KG1 (cell line): ENCODE measurements at regions not wholly inside any gene's neighbourhood (a gene's known extent, or its start where the extent isn't known, plus 50 kb on each side); places are given as distances from the start of the nearest gene placed in this dataset.
"Not testable (repeated sequence)": the region's sequence is repeated elsewhere in the genome, so short reads cannot be mapped to it uniquely, and the experiment has no call there.

Experiments used
- DNase-seq: peaks from one replicate; lab custom pipeline; 2025; lab: John Stamatoyannopoulos, UW

- DNase-seq = not testable (repeated sequence)
These were observed 252.0 kb downstream of the GOLGA6L6 start for GRCh38 chr15:20289538-20290103.

GRCh38 chr15:20288800-20289537 lies 252.6 kb downstream of the GOLGA6L6 start:
- not testable (repeated sequence) for DNase-seq

- not testable (repeated sequence) for DNase-seq
These were observed 255.0 kb downstream of the GOLGA6L6 start for GRCh38 chr15:20286559-20286958.

DNA sequence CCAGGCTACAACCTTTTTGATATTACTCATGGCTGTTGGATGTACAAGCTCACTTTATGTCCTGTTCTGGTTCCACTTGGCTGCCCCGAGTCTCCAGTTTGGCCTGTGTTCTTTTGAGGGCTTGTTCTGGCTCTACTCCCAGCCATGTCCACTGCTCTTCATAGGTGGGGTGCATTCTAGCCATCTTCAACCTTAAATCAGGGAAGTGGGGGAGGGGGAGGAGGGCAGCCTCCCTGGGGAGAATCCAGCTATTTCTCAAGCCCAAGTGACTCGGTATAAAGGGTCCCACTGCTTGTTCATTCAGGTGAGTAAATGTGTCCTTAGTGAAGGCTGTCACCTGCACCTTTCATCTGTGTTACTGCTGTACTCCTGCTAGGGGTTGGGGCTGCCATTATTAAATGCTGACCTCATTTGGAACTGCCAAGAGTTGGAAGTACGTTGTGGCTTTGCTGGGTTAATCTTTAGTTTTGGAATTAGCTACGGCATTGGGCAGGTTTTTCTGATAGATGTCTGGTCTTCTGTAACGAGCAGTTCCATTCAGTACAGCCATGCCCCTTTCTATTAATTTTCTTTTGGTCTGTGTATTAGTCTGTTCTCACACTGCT lies 255.8 kb downstream of the GOLGA6L6 start:
- DNase-seq = not testable (repeated sequence)

GRCh38 chr15:20284891-20285535 lies 256.6 kb downstream of the GOLGA6L6 start:
- not testable (repeated sequence) for DNase-seq

GRCh38 chr15:20283651-20284050 lies 257.9 kb downstream of the GOLGA6L6 start:
- DNase-seq = not testable (repeated sequence)

DNA sequence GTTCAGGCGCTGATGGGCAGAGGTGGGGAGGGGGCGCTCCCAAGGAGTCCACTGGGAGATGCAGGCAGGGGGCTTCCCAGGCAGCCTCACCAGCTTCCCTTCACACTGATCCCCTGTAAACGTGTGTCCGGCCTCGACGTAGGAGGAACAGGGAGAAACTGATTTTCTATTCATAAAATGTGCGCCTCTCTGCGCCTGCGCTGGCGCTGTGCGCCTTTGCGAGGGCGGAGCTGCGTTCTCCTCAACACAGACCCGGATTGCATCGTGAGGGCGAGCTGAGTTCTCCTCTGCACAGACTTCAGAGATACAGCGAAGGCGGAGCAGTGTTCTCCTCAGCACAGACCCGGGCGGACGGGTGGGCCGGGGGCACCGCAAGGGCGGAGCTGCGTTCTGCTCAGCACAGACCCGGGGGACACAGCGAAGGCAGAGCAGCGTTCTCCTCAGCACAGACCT lies 259.1 kb downstream of the GOLGA6L6 start:
- DNase-seq = not testable (repeated sequence)

DNA sequence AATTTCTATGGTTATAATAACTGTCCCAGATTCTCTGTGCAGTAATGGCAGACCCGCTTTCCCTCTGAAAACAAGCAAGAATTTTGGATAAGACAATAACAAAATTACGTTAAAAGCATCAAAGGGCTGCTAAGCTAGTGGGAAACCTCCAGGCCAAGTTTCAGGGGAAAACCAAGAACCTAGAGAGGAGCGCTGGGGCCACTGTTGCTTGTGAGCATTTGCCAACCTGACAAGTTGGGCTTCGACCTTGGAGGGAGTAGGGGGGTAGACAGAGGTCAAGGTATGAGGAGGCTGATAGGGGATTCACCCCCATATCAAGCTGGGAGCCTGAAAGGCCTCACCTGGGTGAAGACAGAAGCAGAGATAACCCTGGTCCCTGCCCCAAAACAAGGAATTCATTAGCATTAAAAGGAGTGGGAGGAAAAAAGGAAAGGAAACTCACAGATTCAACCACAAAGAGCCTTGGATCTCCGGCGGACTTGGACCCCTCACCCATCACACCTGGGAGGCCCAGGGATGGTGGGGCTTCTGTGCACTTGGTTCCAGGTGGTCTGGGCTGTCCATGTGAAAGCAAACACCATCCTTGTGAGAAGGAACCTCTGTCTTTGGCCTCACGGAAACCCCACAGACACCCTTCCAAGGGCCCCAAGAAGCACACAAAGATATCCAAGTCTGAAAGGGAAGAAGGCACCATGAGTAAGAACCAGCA lies 259.9 kb downstream of the GOLGA6L6 start:
- DNase-seq = not testable (repeated sequence)

DNA sequence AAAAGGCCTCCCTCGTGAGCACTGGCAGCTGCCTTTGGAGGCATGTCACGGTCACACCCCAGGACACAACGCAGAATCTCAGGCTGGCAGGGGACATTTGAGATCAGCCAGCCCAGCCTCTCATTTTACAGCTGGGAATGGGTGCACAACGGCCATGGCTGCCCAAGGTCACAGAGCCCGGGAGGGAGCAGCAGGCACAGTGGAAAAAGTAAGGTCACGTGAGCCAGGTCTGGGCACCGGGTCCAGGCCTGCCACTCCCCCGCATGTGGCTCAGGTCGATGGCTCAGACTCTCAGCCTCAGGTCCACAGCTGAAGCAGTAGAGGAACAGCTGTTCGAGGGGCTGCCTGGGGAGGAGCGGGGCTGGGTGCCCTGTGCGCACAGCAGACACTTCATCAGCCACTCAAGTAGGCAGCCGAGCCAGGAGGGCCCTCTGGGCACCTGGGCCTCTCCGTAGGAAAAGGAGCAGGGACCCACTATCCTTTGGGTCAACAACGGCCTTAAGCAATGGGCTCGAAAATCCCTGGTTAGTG lies 260.6 kb downstream of the GOLGA6L6 start:
- no peak for DNase-seq

DNA sequence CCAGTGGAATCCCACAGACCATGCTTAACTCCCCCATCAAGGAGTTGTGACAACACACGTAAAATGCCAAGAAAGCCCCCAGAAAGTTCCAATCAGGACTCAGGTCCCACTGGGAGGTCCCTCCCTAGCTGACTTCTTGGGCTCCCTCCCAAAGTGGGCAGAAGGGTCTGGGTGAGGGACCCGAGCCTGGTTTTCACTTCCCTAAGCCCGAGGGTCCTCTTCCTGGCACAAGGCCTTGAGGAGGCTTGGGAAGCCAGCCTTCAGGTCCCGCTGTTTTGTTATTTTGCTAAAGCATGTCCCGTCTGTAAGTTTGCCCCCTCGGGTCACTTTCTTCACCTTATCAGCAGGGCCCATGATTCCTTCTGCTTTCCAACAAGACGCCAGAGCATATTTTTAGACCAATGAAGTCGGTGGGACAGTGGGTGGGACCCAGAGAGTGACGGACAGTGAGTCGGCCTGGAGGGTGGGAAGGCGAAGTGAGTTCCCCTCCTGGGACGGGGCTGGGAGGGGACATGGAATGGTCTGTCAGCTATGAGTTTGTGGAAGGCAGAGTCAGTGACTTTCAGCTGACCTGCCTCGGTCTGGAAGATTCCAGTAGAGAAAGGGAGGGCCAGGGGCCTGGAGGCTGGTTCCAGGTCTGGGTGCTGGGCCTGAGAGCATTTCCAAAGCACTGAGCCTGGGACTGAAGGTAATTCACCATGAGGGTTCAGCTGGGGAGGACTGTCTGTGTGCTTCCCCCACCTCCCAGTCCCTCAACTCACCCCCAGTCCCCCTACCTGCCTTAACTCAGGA lies 261.3 kb downstream of the GOLGA6L6 start:
- DNase-seq = not testable (repeated sequence)

GRCh38 chr15:20279056-20279455 lies 262.5 kb downstream of the GOLGA6L6 start:
- not testable (repeated sequence) for DNase-seq

DNA sequence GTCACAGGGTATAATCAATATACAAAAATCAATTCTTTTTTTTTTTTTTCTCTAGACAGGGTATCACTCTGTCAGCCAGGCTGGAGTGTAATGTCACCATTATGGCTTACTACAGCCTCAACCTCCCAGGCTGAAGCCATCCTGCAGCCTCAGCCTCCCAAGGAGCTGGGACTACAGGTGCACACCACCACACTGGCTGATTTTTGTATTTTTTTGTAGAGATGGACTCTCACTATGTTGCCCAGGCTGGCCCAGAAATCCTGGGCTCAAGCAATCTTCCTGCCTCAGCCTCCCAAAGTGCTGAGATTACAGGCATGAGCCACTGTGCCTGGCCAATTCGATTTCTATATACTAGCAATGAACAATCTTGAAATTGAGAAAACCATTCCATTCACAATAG lies 263.2 kb downstream of the GOLGA6L6 start:
- DNase-seq = not testable (repeated sequence)

DNA sequence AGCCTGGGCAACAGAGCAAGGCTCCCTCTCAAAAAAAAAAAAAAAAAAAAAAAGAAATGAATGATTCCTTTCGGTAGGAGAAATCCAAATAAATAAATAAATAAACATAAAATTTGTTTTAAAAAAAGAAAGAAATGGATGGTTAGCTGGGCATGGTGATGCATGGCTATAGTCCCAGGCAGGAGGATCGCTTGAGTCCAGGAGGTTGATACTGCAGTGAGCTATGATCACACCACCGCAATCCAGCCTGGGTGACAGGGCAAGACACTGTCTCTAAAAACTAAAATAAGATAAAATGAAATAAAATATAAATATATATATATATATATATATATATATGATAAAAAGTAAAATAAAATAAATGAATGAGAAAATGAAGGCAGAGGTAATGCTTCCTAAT lies 264.1 kb downstream of the GOLGA6L6 start:
- DNase-seq = not testable (repeated sequence)

GRCh38 chr15:20276312-20277114 lies 265.1 kb downstream of the GOLGA6L6 start:
- not testable (repeated sequence) for DNase-seq

DNA sequence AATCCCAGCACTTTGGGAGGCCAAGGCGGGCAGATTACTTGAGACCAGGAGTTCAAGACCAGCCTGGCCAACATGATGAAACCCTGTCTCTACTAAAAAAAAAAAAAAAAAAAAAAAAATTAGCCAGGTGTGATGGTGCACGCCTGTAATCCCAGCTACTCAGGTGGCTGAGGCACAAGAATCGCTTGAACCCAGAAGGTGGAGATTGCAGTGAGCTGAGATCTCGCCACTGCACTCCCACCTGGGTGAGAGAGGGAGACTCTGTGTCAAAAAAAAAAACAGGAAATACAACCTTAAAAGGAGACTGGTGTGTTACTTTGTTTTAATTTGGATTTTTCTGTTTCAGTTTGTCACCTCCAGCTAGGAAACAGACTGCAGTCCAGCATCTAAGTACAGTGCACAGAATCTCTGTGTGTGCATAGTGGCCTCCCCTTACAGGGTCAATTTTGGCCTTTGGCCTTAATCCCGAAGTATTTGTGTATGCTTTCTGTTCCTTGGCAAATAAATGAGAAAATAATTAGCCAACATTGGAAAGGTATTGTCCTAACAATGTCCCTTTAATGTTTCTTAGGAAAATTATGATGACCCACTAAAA lies 266.1 kb downstream of the GOLGA6L6 start:
- DNase-seq = not testable (repeated sequence)

DNA sequence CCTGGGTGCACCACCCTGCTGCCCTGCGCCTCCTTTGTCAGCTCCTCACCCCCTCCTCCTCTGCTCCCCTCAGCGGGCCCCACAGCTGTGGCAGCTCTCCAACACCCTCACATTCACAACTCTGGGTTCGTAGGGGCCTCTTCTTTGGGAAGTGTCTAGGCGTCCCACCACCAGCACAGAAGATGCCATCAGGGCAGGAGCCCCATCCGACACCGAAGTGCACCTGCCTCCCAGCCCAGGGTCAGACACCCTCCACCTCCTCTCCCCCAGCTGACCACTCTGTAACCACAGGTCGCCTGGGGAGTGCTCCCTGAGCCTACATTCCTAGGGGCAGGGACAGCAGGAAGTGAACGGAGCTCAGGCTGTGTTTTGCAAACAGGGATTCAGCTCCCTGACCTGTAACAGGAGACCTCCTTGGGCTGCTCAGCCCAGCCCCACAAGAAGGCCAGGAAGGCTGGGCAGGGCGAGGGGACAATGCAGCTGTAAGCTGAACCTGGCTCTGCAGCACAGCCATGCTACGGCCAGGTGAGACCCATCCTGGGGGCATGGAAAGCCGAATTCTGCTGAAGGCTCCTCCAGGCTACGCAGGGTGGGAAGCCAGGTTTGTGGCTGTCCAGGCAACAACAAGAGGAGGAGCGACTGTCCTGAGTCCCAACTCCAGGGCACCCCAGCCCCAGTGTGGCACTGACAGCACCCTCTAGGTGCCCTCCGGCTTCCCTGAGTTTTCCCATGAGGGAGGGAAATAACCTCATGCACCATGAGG lies 269.0 kb downstream of the GOLGA6L6 start:
- no peak for DNase-seq

GRCh38 chr15:20271647-20272046 lies 270.0 kb downstream of the GOLGA6L6 start:
- no peak for DNase-seq

GRCh38 chr15:20269956-20270355 lies 271.6 kb downstream of the GOLGA6L6 start:
- DNase-seq = not testable (repeated sequence)

DNA sequence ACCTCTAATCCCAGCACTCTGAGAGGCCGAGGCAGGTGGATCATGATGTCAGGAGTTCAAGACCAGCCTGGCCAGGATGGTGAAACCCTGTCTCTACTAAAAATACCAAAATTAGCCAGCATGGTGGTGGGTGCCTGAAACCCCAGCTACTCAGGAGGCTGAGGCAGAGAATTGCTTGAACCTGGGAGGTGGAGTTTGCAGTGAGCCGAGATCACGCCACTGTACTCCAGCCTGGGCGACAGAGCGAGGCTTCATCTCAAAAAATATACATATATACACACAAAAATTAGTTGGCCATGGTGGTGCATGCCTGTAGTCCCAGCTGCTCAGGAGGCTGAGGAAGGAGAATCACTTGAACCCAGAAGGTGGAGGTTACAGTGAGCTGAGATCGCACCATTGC lies 273.6 kb downstream of the GOLGA6L6 start:
- DNase-seq = not testable (repeated sequence)
